IPS-18a (cell line): ENCODE measurements at regions not wholly inside any gene's neighbourhood (a gene's known extent, or its start where the extent isn't known, plus 50 kb on each side); places are given as distances from the start of the nearest gene placed in this dataset.

Experiments used
- H3K27ac ChIP-seq: one replicate; pipeline ENCODE4 v1.5.1; 2013; ENCODE audit warnings: low read length
- H3K27me3 ChIP-seq: one replicate; pipeline ENCODE4 v1.6.1; 2013; ENCODE audit warnings: mild to moderate bottlenecking, low read length; ENCODE audit not compliant: control insufficient read depth, insufficient read depth
- H3K36me3 ChIP-seq: one replicate; pipeline ENCODE4 v1.6.1; 2013; ENCODE audit warnings: low read depth, low read length; ENCODE audit not compliant: control insufficient read depth
- H3K4me1 ChIP-seq: one replicate; pipeline ENCODE4 v1.6.1; 2013; ENCODE audit warnings: low read depth, low read length; ENCODE audit not compliant: control insufficient read depth
- H3K4me3 ChIP-seq: one replicate; pipeline ENCODE4 v1.5.1; 2013; ENCODE audit warnings: low read length
- H3K9ac ChIP-seq: one replicate; pipeline ENCODE4 v1.6.1; 2013; ENCODE audit warnings: mild to moderate bottlenecking, low read length, moderate library complexity
- H3K9me3 ChIP-seq: one replicate; pipeline ENCODE4 v1.6.1; 2013; ENCODE audit warnings: low read depth, low read length; ENCODE audit not compliant: control insufficient read depth

GRCh38 chr9:109716631-109717030, 63.4 kb upstream of the PALM2AKAP2 start:
- no peaks in the 10 kb centered on the region for H3K4me1 ChIP-seq
- H3K27ac ChIP-seq, result no peak overlapping the region
- H3K4me3 ChIP-seq, result no peak overlapping the region
- no peak overlapping the region for H3K9ac ChIP-seq
- H3K36me3 ChIP-seq, result no peaks in the 10 kb centered on the region
- no peaks in the 10 kb centered on the region for H3K27me3 ChIP-seq
- H3K9me3 ChIP-seq, result no peaks in the 10 kb centered on the region

GRCh38 chr9:109717342-109717741, 62.7 kb upstream of the PALM2AKAP2 start:
- Histone ChIP-seq H3K27me3 (no peaks in the 10 kb centered on the region), H3K4me1 (no peaks in the 10 kb centered on the region), H3K9ac (no peak overlapping the region), H3K36me3 (no peaks in the 10 kb centered on the region), H3K9me3 (no peaks in the 10 kb centered on the region), H3K4me3 (no peak overlapping the region), H3K27ac (no peak overlapping the region)

- Histone ChIP-seq H3K4me3 (no peak overlapping the region), H3K27me3 (no peaks in the 10 kb centered on the region), H3K9me3 (no peaks in the 10 kb centered on the region), H3K36me3 (no peaks in the 10 kb centered on the region), H3K27ac (no peak overlapping the region), H3K9ac (no peak overlapping the region), H3K4me1 (no peaks in the 10 kb centered on the region)
Observed at GRCh38 chr9:109718861-109719260, 61.1 kb upstream of the PALM2AKAP2 start.

GRCh38 chr9:109721001-109721400, 59.0 kb upstream of the PALM2AKAP2 start:
- H3K27me3 ChIP-seq, result no peaks in the 10 kb centered on the region
- no peak overlapping the region for H3K9ac ChIP-seq
- H3K27ac ChIP-seq, result no peak overlapping the region
- no peak overlapping the region for H3K4me3 ChIP-seq
- H3K36me3 ChIP-seq, result no peaks in the 10 kb centered on the region
- H3K4me1 ChIP-seq, result no peaks in the 10 kb centered on the region
- H3K9me3 ChIP-seq, result no peaks in the 10 kb centered on the region

- Histone ChIP-seq H3K36me3 (no peaks in the 10 kb centered on the region), H3K9me3 (no peaks in the 10 kb centered on the region), H3K9ac (no peak overlapping the region), H3K4me1 (no peaks in the 10 kb centered on the region), H3K27ac (no peak overlapping the region), H3K4me3 (no peak overlapping the region), H3K27me3 (no peaks in the 10 kb centered on the region)
Observed at GRCh38 chr9:109722007-109722406, 58.0 kb upstream of the PALM2AKAP2 start.

- no peak overlapping the region for H3K27ac ChIP-seq
- H3K9me3 ChIP-seq, result no peaks in the 10 kb centered on the region
- no peaks in the 10 kb centered on the region for H3K36me3 ChIP-seq
- no peak overlapping the region for H3K4me3 ChIP-seq
- H3K27me3 ChIP-seq, result no peaks in the 10 kb centered on the region
- no peaks in the 10 kb centered on the region for H3K4me1 ChIP-seq
- H3K9ac ChIP-seq, result no peak overlapping the region
Observed at GRCh38 chr9:109723781-109724180, 56.2 kb upstream of the PALM2AKAP2 start.

- Histone ChIP-seq H3K4me3 (no peak overlapping the region), H3K27me3 (no peaks in the 10 kb centered on the region)
Observed at GRCh38 chr9:109725460-109725859, 54.5 kb upstream of the PALM2AKAP2 start.

GRCh38 chr9:109726119-109726518, 53.9 kb upstream of the PALM2AKAP2 start:
- no peaks in the 10 kb centered on the region for H3K9me3 ChIP-seq
- H3K36me3 ChIP-seq, result no peaks in the 10 kb centered on the region
- no peaks in the 10 kb centered on the region for H3K27me3 ChIP-seq
- no peak overlapping the region for H3K27ac ChIP-seq
- no peak overlapping the region for H3K9ac ChIP-seq
- H3K4me3 ChIP-seq, result no peak overlapping the region
- no peaks in the 10 kb centered on the region for H3K4me1 ChIP-seq

More at GRCh38 chr9:109725460-109725859, 54.5 kb upstream of the PALM2AKAP2 start:
- no peaks in the 10 kb centered on the region for H3K4me1 ChIP-seq
- H3K9ac ChIP-seq, result no peak overlapping the region
- no peaks in the 10 kb centered on the region for H3K9me3 ChIP-seq
- no peaks in the 10 kb centered on the region for H3K36me3 ChIP-seq
- no peak overlapping the region for H3K27ac ChIP-seq

- Histone ChIP-seq H3K4me1 (no peaks in the 10 kb centered on the region), H3K27me3 (no peaks in the 10 kb centered on the region), H3K36me3 (no peaks in the 10 kb centered on the region), H3K4me3 (no peak overlapping the region), H3K9ac (no peak overlapping the region), H3K27ac (no peak overlapping the region), H3K9me3 (no peaks in the 10 kb centered on the region)
Observed at GRCh38 chr9:109728686-109729300, 51.2 kb upstream of the PALM2AKAP2 start.

GRCh38 chr9:109729513-109729912, 50.5 kb upstream of the PALM2AKAP2 start:
- no peaks in the 10 kb centered on the region for H3K9me3 ChIP-seq
- H3K4me1 ChIP-seq, result no peaks in the 10 kb centered on the region
- no peaks in the 10 kb centered on the region for H3K27me3 ChIP-seq
- no peak overlapping the region for H3K9ac ChIP-seq
- no peak overlapping the region for H3K4me3 ChIP-seq
- no peak overlapping the region for H3K27ac ChIP-seq
- no peaks in the 10 kb centered on the region for H3K36me3 ChIP-seq
